ENCODE measurements at regions not wholly inside any gene's neighbourhood (a gene's known extent, or its start where the extent isn't known, plus 50 kb on each side); places are given as distances from the start of the nearest gene placed in this dataset.

DNA sequence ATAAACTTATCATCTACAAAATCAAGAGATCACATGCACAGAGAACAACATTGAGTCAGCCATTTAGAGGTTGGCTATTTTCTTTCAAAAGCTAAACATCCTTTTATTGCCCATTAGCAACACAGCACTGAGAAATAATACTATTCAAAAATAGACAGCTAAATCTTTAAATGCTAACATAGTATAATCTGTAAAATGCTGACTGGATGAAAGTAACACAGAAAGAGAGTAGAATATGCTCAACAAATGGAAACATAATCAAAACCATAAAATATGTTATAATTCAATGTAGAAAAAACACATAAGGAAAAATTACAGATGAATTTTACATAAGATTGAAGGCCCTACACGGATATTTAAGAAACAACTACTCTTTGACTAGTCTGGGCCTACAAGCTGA is 56.5 kb upstream of the COL3A1 start:
- TF ChIP-seq, protein P1, sequence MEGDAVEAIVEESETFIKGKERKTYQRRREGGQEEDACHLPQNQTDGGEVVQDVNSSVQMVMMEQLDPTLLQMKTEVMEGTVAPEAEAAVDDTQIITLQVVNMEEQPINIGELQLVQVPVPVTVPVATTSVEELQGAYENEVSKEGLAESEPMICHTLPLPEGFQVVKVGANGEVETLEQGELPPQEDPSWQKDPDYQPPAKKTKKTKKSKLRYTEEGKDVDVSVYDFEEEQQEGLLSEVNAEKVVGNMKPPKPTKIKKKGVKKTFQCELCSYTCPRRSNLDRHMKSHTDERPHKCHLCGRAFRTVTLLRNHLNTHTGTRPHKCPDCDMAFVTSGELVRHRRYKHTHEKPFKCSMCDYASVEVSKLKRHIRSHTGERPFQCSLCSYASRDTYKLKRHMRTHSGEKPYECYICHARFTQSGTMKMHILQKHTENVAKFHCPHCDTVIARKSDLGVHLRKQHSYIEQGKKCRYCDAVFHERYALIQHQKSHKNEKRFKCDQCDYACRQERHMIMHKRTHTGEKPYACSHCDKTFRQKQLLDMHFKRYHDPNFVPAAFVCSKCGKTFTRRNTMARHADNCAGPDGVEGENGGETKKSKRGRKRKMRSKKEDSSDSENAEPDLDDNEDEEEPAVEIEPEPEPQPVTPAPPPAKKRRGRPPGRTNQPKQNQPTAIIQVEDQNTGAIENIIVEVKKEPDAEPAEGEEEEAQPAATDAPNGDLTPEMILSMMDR (conservative IDR thresholded peaks at IDR 0.05; ENCODE audit: low read depth): no peak
- POLR2A ChIA-PET (ENCODE audit: low non-redundant PET): no interaction called here
- DNase-seq (ENCODE audit: low spot score): no peak
- CTCF ChIA-PET: no interaction called here
- H3K27ac ChIP-seq: no peak overlapping the region

DNA sequence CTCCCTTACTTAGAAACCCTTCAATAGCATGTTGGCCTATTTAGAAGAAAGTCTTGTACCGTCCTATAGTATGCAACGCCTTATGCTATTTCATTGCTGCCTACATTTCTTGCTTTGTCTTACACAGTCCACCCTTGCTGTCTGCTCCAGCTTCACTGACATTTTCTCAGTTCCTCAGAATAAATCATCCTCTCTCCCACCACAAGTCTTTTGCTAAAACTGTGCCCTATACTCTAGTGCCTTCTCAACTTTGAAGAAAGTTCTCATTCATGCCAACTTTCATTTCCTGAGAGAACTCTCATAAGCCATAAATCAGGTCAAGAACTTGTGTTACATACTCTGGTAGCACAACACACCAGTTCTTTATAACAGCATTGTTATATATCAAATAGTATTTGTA is 54.3 kb upstream of the COL3A1 start:
- ChIA-PET POLR2A (ENCODE audit: low non-redundant PET) (no interaction called here), CTCF (no interaction called here)
- DNase-seq (ENCODE audit: low spot score): no peak
- H3K27ac ChIP-seq: no peak overlapping the region
- TF ChIP-seq, protein P1 (conservative IDR thresholded peaks at IDR 0.05; ENCODE audit: low read depth): no peak

DNA sequence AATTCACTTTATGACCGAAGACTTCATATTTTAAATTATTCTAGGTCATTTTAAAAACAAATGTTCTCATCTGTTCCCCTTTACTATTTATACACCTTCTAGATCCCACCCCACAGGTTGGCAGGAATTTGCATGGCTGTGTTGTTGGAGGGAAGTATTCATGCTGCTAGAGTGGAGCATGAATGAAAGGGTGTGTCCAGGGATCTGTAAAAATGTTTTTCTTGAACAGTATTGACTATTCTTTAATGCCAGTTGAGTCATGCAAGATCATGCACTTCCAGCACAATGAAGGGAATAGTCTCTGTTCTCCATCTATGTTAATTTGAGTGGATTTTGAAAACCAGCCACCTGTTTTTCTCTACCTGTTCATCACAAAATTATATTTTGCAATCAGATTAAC is 52.0 kb upstream of the COL3A1 start:
- TF ChIP-seq, protein P1 (conservative IDR thresholded peaks at IDR 0.05; ENCODE audit: low read depth): no peak
- CTCF ChIA-PET: no interaction called here
- POLR2A ChIA-PET (ENCODE audit: low non-redundant PET): no interaction called here
- H3K27ac ChIP-seq: no peak overlapping the region
- no peak for DNase-seq (ENCODE audit: low spot score)

Measured in RWPE1 (cell line).